NCI-H226 (cell line): ENCODE measurements at regions not wholly inside any gene's neighbourhood (a gene's known extent, or its start where the extent isn't known, plus 50 kb on each side); places are given as distances from the start of the nearest gene placed in this dataset.
"Not testable (repeated sequence)": the region's sequence is repeated elsewhere in the genome, so short reads cannot be mapped to it uniquely, and the experiment has no call there.

Source experiments
- DNase-seq: peaks from one replicate; pipeline ENCODE4 v3.0.0-alpha.2; 2015

GRCh38 chr9:135392511-135392910 lies 87.1 kb upstream of the PPP1R26 start:
- no peak for DNase-seq

GRCh38 chr9:135394131-135394530 lies 85.5 kb upstream of the PPP1R26 start:
- DNase-seq, result no peak

GRCh38 chr9:135394699-135395645 lies 84.6 kb upstream of the PPP1R26 start:
- DNase-seq, result no peak

GRCh38 chr9:135397142-135397541 lies 82.4 kb upstream of the PPP1R26 start:
- no peak for DNase-seq

GRCh38 chr9:135399000-135399649 lies 80.5 kb upstream of the PPP1R26 start:
- DNase-seq, result no peak

- no peak for DNase-seq
Measured at GRCh38 chr9:135400496-135400895, 79.1 kb upstream of the PPP1R26 start.

- DNase-seq, result no peak
Measured at GRCh38 chr9:135401218-135401617, 78.4 kb upstream of the PPP1R26 start.

GRCh38 chr9:135402048-135402738 lies 77.4 kb upstream of the PPP1R26 start:
- DNase-seq, result no peak

GRCh38 chr9:135402739-135403695 lies 76.6 kb upstream of the PPP1R26 start:
- no peak for DNase-seq

- DNase-seq, result no peak
Measured at GRCh38 chr9:135403733-135404450, 75.7 kb upstream of the PPP1R26 start.

GRCh38 chr9:135404451-135405144 lies 75.0 kb upstream of the PPP1R26 start:
- DNase-seq, result no peak

- not testable (repeated sequence) for DNase-seq
Measured at GRCh38 chr9:135405145-135405464, 74.5 kb upstream of the PPP1R26 start.

GRCh38 chr9:135408476-135409254 lies 70.9 kb upstream of the PPP1R26 start:
- DNase-seq, result no peak

- no peak for DNase-seq
Measured at GRCh38 chr9:135409286-135410200, 70.0 kb upstream of the PPP1R26 start.

- no peak for DNase-seq
Measured at GRCh38 chr9:135410421-135410820, 69.2 kb upstream of the PPP1R26 start.

- DNase-seq, result no peak
Measured at GRCh38 chr9:135410831-135411473, 68.6 kb upstream of the PPP1R26 start.

- not testable (repeated sequence) for DNase-seq
Measured at GRCh38 chr9:135411605-135412004, 68.0 kb upstream of the PPP1R26 start.

- DNase-seq, result peak; percentile 48
Measured at GRCh38 chr9:135412315-135413085, 67.1 kb upstream of the PPP1R26 start.
